GM12878 (cell line): ENCODE measurements at regions not wholly inside any gene's neighbourhood (a gene's known extent, or its start where the extent isn't known, plus 50 kb on each side); places are given as distances from the start of the nearest gene placed in this dataset.

ENCODE experiments used
- ATAC-seq: fragments of 200-7000 bp; cut with Tn5 transposase; 3 replicates; pipeline ENCODE4 v1.9.1; 2020; ENCODE audit warnings: mild to moderate bottlenecking, moderate library complexity
- BruUV-seq: library from RNA; stranded (reverse); fragments of 400-500 nt; replicated peaks from 2 replicates; lab custom pipeline; 2021; lab: Mats Ljungman, UMichigan
- CTCF ChIA-PET: fragments of 300-600 bp; sonication (Branson Sonifier 250); formaldehyde crosslinking; extraction: SDS; loops from one replicate; lab custom pipeline; 2021; ENCODE audit warnings: inconsistent platforms; lab: Yijun Ruan, JAX
- POLR2A ChIA-PET: fragments of 350-600 bp; formaldehyde crosslinking; extraction: SDS; loops from one replicate; lab custom pipeline; 2021; ENCODE audit warnings: inconsistent platforms; lab: Charles Lee
- RAD21 ChIA-PET: fragments of 300-600 bp; sonication (Branson Sonifier 250); formaldehyde crosslinking; loops from one replicate; lab custom pipeline; 2023; ENCODE audit warnings: antibody characterized with exemption; ENCODE audit not compliant: unreplicated experiment; lab: Charles Lee
- SMC1A ChIA-PET: fragments of 300-600 bp; sonication (Branson Sonifier 250); formaldehyde crosslinking; loops from one replicate; lab custom pipeline; 2023; ENCODE audit not compliant: unreplicated experiment, uncharacterized antibody; lab: Charles Lee
- DNase-seq: peaks from one replicate; pipeline ENCODE4 v3.0.0-alpha.2; 2011; ENCODE audit warnings: low read depth, low spot score
- FAIRE-seq: peaks from 3 replicates; lab custom pipeline; 2011; peaks lifted over from hg19 to GRCh38; lab: Jason Lieb, UNC
- H2AFZ ChIP-seq: 2 replicates; pipeline ENCODE4 v1.6.0; 2011; ENCODE audit warnings: low read depth, low read length, control low read depth; ENCODE audit not compliant: control insufficient read depth
- H3K27ac ChIP-seq: 2 replicates; pipeline ENCODE4 v1.5.1; 2011; ENCODE audit warnings: control low read depth; ENCODE audit not compliant: control insufficient read depth, insufficient read depth
- H3K27me3 ChIP-seq, 2 experiments: replicated peaks in 1 of 2; 2 replicates each; pipeline versions ENCODE4 v1.6.0 to v1.6.1; 2011; ENCODE audit warnings: low read length in 1 of 2; ENCODE audit not compliant: control insufficient read depth in 2 of 2, insufficient read depth in 2 of 2
- H3K36me3 ChIP-seq, 2 experiments: 2 replicates each; pipeline ENCODE4 v1.5.1; 2011; ENCODE audit warnings: low read length in 1 of 2; ENCODE audit not compliant: control insufficient read depth in 2 of 2, insufficient read depth in 2 of 2
- H3K4me1 ChIP-seq: 2 replicates; pipeline ENCODE4 v1.6.1; 2011; ENCODE audit warnings: mild to moderate bottlenecking, low read length, moderate library complexity, mixed read lengths; ENCODE audit not compliant: control insufficient read depth, insufficient read depth
- H3K4me2 ChIP-seq: 2 replicates; pipeline ENCODE4 v1.6.0; 2011; ENCODE audit warnings: control low read depth; ENCODE audit not compliant: control insufficient read depth, insufficient read depth
- H3K4me3 ChIP-seq: fragments of 200-600 bp; sonication (generic); 2 replicates; pipeline ENCODE4 v1.5.1; 2016
- H3K79me2 ChIP-seq: 2 replicates; pipeline ENCODE4 v1.6.0; 2011; ENCODE audit warnings: low read length; ENCODE audit not compliant: control insufficient read depth, insufficient read depth
- H3K9ac ChIP-seq: 2 replicates; pipeline ENCODE4 v1.8.0; 2011; ENCODE audit warnings: low read length, control low read depth, mixed read lengths; ENCODE audit not compliant: control insufficient read depth, insufficient read depth
- H3K9me3 ChIP-seq: replicated peaks from 3 replicates; pipeline ENCODE4 v1.5.1; 2011; ENCODE audit warnings: mild to moderate bottlenecking, low read length; ENCODE audit not compliant: control insufficient read depth, insufficient read depth
- H4K20me1 ChIP-seq: 2 replicates; pipeline ENCODE4 v1.6.0; 2011; ENCODE audit not compliant: control insufficient read depth, insufficient read depth
- BMI1 ChIP-seq: fragments of 450-650 bp; IDR thresholded peaks from 2 replicates; pipeline ENCODE4 v1.6.1; 2016; ENCODE audit warnings: mild to moderate bottlenecking, moderate library complexity, borderline replicate concordance
- EED ChIP-seq: sonication (generic); IDR thresholded peaks from 2 replicates; pipeline ENCODE4 v1.6.1; 2016; ENCODE audit warnings: antibody characterized with exemption, low read depth
- FOXK2 ChIP-seq: fragments of 450-650 bp; IDR thresholded peaks from 2 replicates; pipeline ENCODE4 v1.6.1; 2017; ENCODE audit warnings: mild to moderate bottlenecking, moderate library complexity
- FOXM1 ChIP-seq: IDR thresholded peaks from 2 replicates; pipeline ENCODE4 v1.6.1; 2012; ENCODE audit warnings: low read depth, mild to moderate bottlenecking, inconsistent platforms, low read length, moderate library complexity
- HDAC2 ChIP-seq: fragments of 200-600 bp; sonication (generic); IDR thresholded peaks from 2 replicates; pipeline ENCODE4 v1.6.1; 2017
- HDGF ChIP-seq: fragments of 450-650 bp; IDR thresholded peaks from 2 replicates; pipeline ENCODE4 v1.6.1; 2016; ENCODE audit warnings: antibody characterized with exemption
- JUND ChIP-seq: IDR thresholded peaks from 2 replicates; pipeline ENCODE4 v1.6.1; 2012; ENCODE audit warnings: low read depth, mild to moderate bottlenecking, low read length, improper control_type of control experiment, moderate library complexity
- MEF2A ChIP-seq: IDR thresholded peaks from 2 replicates; pipeline ENCODE4 v1.6.1; 2011; ENCODE audit warnings: low read depth, mild to moderate bottlenecking, low read length, moderate library complexity; ENCODE audit not compliant: insufficient read depth
- NFIC ChIP-seq: IDR thresholded peaks from 2 replicates; pipeline ENCODE4 v1.6.1; 2012; ENCODE audit warnings: low read depth, mild to moderate bottlenecking, inconsistent platforms, low read length, moderate library complexity
- PML ChIP-seq: IDR thresholded peaks from 2 replicates; pipeline ENCODE4 v1.6.1; 2012; ENCODE audit warnings: low read length, inconsistent platforms
- POLR2A ChIP-seq: IDR thresholded peaks from 2 replicates; pipeline ENCODE4 v1.6.1; 2011; ENCODE audit warnings: low read depth, mild to moderate bottlenecking, low read length
- SIX5 ChIP-seq: IDR thresholded peaks from 2 replicates; pipeline ENCODE4 v1.6.1; 2011; ENCODE audit warnings: mild to moderate bottlenecking, low read depth, low read length, moderate library complexity; ENCODE audit not compliant: severe bottlenecking
- SMAD1 ChIP-seq: fragments of 450-650 bp; IDR thresholded peaks from 2 replicates; pipeline ENCODE4 v1.6.1; 2018; ENCODE audit warnings: mild to moderate bottlenecking, low read depth; ENCODE audit not compliant: partially characterized antibody
- SMARCA5 ChIP-seq: fragments of 450-650 bp; IDR thresholded peaks from 2 replicates; pipeline ENCODE4 v1.6.1; 2017; ENCODE audit warnings: mild to moderate bottlenecking
- SPI1 ChIP-seq: IDR thresholded peaks from 2 replicates; pipeline ENCODE4 v1.6.1; 2011; ENCODE audit warnings: low read depth, mild to moderate bottlenecking, low read length, moderate library complexity, borderline replicate concordance; ENCODE audit not compliant: insufficient read depth
- WRNIP1 ChIP-seq: IDR thresholded peaks from 2 replicates; pipeline ENCODE4 v1.6.1; 2011; ENCODE audit warnings: low read depth, low read length, improper control_type of control experiment, borderline replicate concordance
- ZNF592 ChIP-seq: fragments of 450-650 bp; IDR thresholded peaks from 2 replicates; pipeline ENCODE4 v1.6.1; 2017; ENCODE audit warnings: mild to moderate bottlenecking, moderate library complexity
- ZNF622 ChIP-seq: fragments of 450-650 bp; IDR thresholded peaks from 2 replicates; pipeline ENCODE4 v1.6.1; 2017; ENCODE audit warnings: mild to moderate bottlenecking, inconsistent platforms
- WGBS: methylation state at CpG from one replicate; pipeline ENCODE4 v1.1.6; 2016; ENCODE audit warnings: low lambda C conversion rate; ENCODE audit not compliant: insufficient replicate concordance, insufficient coverage; ENCODE audit errors: missing lambda C conversion rate; 5-methylcytosine and 5-hydroxymethylcytosine counted together
- in situ Hi-C: fragments of 300-500 bp; cut with MboI; formaldehyde crosslinking; loops from 9 replicates; pipeline ENCODE4 v1.14.3; 2018; ENCODE audit warnings: mixed read lengths
- intact Hi-C: fragments of 100-400 bp; cut with micrococcal nuclease; formaldehyde crosslinking; loops from one replicate; pipeline ENCODE4 v1.14.2; 2022; ENCODE audit not compliant: unreplicated experiment
- TF ChIP-seq, protein P1 (sequence below): fragments of 450-650 bp; IDR thresholded peaks from 2 replicates; pipeline ENCODE4 v1.6.1; 2016; ENCODE audit warnings: mild to moderate bottlenecking
- TF ChIP-seq, protein P2 (sequence below): fragments of 450-650 bp; IDR thresholded peaks from 2 replicates; pipeline ENCODE4 v1.6.1; 2017; ENCODE audit warnings: borderline replicate concordance

DNA sequence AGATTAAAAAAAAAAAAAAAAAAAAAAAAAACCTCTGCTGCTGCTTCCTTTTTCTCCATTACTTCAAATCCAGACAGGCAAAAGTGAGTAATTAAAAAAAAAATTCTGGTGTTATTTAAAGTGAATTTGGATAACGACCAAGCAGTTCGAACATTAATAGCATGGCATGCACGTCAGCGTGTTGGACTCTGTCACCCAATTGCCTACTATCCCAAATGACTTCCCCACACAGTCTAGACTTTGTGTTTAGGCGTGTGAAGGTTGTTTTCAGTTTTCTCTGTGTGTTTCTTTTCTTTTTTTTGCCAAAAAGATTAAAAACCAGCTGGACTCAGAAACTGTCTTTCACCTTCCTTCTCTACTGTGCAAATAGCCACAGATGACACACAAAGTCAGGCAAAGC is 321.4 kb downstream of the MSX2 start:
- Histone ChIP-seq H3K79me2 (no peaks in the 10 kb centered on the region), H4K20me1 (no peaks in the 10 kb centered on the region), H3K36me3 (no peaks in the 10 kb centered on the region), H3K27me3 (no peaks in the 10 kb centered on the region), H3K4me1 (no peaks in the 10 kb centered on the region), H3K9me3 (no peaks in the 10 kb centered on the region), H2AFZ (no peak overlapping the region), H3K4me2 (no peak overlapping the region), H3K27ac (no peak overlapping the region), H3K9ac (no peak overlapping the region), H3K4me3 (no peak overlapping the region)
- WGBS = 25% methylated on average over 5 of the region's 5 CpGs
- POLR2A ChIA-PET = no interaction called here
- FAIRE-seq = no peak
- in situ Hi-C loops (no loop called here), intact Hi-C loops (no loop called here)
- RAD21 ChIA-PET = no interaction called here
- DNase-seq = no peak
- ATAC-seq = no peak
- CTCF ChIA-PET = no interaction called here
- TF ChIP-seq PML (no peak), EED (no peak), FOXM1 (no peak), HDGF (no peak), HDAC2 (no peak), FOXK2 (no peak), NFIC (no peak), WRNIP1 (no peak), SMAD1 (no peak), MEF2A (no peak), ZNF592 (no peak), SPI1 (no peak), SMARCA5 (no peak), POLR2A (no peak), SIX5 (no peak), ZNF622 (no peak), BMI1 (no peak), JUND (no peak)
- TF ChIP-seq, protein P1, sequence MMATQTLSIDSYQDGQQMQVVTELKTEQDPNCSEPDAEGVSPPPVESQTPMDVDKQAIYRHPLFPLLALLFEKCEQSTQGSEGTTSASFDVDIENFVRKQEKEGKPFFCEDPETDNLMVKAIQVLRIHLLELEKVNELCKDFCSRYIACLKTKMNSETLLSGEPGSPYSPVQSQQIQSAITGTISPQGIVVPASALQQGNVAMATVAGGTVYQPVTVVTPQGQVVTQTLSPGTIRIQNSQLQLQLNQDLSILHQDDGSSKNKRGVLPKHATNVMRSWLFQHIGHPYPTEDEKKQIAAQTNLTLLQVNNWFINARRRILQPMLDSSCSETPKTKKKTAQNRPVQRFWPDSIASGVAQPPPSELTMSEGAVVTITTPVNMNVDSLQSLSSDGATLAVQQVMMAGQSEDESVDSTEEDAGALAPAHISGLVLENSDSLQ = no peak
- TF ChIP-seq, protein P2, sequence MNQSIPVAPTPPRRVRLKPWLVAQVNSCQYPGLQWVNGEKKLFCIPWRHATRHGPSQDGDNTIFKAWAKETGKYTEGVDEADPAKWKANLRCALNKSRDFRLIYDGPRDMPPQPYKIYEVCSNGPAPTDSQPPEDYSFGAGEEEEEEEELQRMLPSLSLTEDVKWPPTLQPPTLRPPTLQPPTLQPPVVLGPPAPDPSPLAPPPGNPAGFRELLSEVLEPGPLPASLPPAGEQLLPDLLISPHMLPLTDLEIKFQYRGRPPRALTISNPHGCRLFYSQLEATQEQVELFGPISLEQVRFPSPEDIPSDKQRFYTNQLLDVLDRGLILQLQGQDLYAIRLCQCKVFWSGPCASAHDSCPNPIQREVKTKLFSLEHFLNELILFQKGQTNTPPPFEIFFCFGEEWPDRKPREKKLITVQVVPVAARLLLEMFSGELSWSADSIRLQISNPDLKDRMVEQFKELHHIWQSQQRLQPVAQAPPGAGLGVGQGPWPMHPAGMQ = no peak
- SMC1A ChIA-PET = no interaction called here
- BruUV-seq = no TSS peak
